Spleen (tissue), 11 donors: ENCODE measurements at regions not wholly inside any gene's neighbourhood (a gene's known extent, or its start where the extent isn't known, plus 50 kb on each side); places are given as distances from the start of the nearest gene placed in this dataset.

ENCODE experiments used
- DNase-seq: peaks from one replicate; pipeline ENCODE4 v3.0.0-alpha.2; 2020
- H3K27ac ChIP-seq, 8 donors: fragments of 200-600 bp; sonication (generic) in 7 of 8; 1 replicate in 4 of 8; 2 replicates in 4 of 8; pipeline versions ENCODE4 v1.5.0 to v1.8.0; 2016 to 2021; ENCODE audit warnings: inconsistent platforms in 4 of 8, mild to moderate bottlenecking in 4 of 8, moderate library complexity in 1 of 8
- H3K27me3 ChIP-seq, 7 donors: fragments of 200-600 bp; sonication (generic) in 6 of 7; replicated peaks in 1 of 7; 1 replicate in 4 of 7; 2 replicates in 3 of 7; pipeline versions ENCODE4 v1.5.0 to v1.8.0; 2016 to 2021; ENCODE audit warnings: inconsistent platforms in 3 of 7, mild to moderate bottlenecking in 1 of 7
- H3K36me3 ChIP-seq, 6 donors: fragments of 200-600 bp; sonication (generic) in 5 of 6; 1 replicate in 4 of 6; 2 replicates in 2 of 6; pipeline versions ENCODE4 v1.5.0 to v1.8.0; 2016 to 2021; ENCODE audit warnings: inconsistent platforms in 2 of 6
- H3K4me1 ChIP-seq, 6 donors: fragments of 200-600 bp; sonication (generic) in 5 of 6; 1 replicate in 3 of 6; 2 replicates in 3 of 6; pipeline versions ENCODE4 v1.5.0 to v1.8.0; 2016 to 2021; ENCODE audit warnings: inconsistent platforms in 3 of 6
- H3K4me3 ChIP-seq, 8 donors: fragments of 200-600 bp; sonication (generic) in 7 of 8; 1 replicate in 4 of 8; 2 replicates in 4 of 8; pipeline versions ENCODE4 v1.5.0 to v1.8.0; 2016 to 2021; ENCODE audit warnings: inconsistent platforms in 4 of 8, mild to moderate bottlenecking in 4 of 8, moderate library complexity in 2 of 8
- H3K9me3 ChIP-seq, 8 donors: fragments of 200-600 bp; sonication (generic) in 7 of 8; 1 replicate in 4 of 8; 2 replicates in 4 of 8; pipeline versions ENCODE4 v1.5.0 to v1.8.0; 2016 to 2021; ENCODE audit warnings: inconsistent platforms in 4 of 8
- POLR2A ChIP-seq, 3 donors: fragments of 450-650 bp; IDR thresholded peaks; one replicate each; pipeline ENCODE4 v1.5.1; 2017; ENCODE audit warnings: antibody characterized with exemption in 3 of 3, mild to moderate bottlenecking in 1 of 3
- POLR2AphosphoS5 ChIP-seq, 3 donors: sonication (generic); formaldehyde crosslinking; IDR thresholded peaks; one replicate each; pipeline ENCODE4 v1.5.1; 2017; ENCODE audit warnings: antibody characterized with exemption in 3 of 3
- WGBS, 5 donors: extraction: QIAGEN DNeasy Blood & Tissue Kit in 3 of 5; methylation state at CpG; one replicate each; pipeline versions ENCODE4 v1.1.5 to v1.1.7; 2013 to 2018; 5-methylcytosine and 5-hydroxymethylcytosine counted together
- intact Hi-C: fragments of 100-400 bp; cut with DNase I; formaldehyde crosslinking; loops from one replicate; pipeline ENCODE4 v1.15.0; 2023; ENCODE audit warnings: low total_unique reads
- TF ChIP-seq, protein P1 (sequence below), 11 experiments: fragments of 200-600 bp in 7 of 11; fragments of 450-650 bp in 4 of 11; sonication (generic) in 4 of 11; IDR thresholded peaks in 8 of 11; conservative IDR thresholded peaks in 3 of 11; 1 replicate in 7 of 11; 2 replicates in 4 of 11; pipeline versions ENCODE4 v1.4.0 to v1.8.0; 2016 to 2021; ENCODE audit warnings: antibody characterized with exemption in 11 of 11, inconsistent platforms in 4 of 11, mild to moderate bottlenecking in 1 of 11
- donor health status: healthy with polysubstance abuse.
- donor health status: DM: no; HTN: no; CAD: no; lungs with moderate emphysema.
- donor health status: DM: no; HTN: no; CAD: no.
- donor health status: Bipolar disorder and iron deficiency.
- donor health status: healthy.
- donor health status: DM: no; HTN: no; CAD: no.
- donor health status: DM: yes; HTN: yes; CAD: no.

DNA sequence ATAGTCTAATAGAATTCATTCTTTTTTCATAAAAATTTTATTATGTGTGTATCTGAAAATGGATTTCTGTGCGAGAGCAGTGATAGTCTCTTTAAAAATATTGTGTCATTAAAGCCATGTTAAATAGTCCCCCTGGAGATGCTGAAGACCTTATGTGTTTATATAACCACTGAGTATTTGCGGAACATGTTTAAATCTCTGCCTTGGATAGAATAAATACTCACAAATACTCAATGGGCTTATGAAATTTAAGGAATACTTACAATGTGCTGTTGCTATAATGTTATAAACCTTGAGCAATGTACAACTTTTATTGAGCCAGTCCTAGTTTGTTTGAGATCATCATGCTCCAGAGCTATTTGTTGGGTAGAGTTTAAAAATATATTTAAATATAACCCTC is 226.0 kb downstream of the SNAPC1 start:
- intact Hi-C loops: no loop called here
- no peak overlapping the region for H3K4me3 ChIP-seq
- no peak for DNase-seq
- TF ChIP-seq, protein P1, sequence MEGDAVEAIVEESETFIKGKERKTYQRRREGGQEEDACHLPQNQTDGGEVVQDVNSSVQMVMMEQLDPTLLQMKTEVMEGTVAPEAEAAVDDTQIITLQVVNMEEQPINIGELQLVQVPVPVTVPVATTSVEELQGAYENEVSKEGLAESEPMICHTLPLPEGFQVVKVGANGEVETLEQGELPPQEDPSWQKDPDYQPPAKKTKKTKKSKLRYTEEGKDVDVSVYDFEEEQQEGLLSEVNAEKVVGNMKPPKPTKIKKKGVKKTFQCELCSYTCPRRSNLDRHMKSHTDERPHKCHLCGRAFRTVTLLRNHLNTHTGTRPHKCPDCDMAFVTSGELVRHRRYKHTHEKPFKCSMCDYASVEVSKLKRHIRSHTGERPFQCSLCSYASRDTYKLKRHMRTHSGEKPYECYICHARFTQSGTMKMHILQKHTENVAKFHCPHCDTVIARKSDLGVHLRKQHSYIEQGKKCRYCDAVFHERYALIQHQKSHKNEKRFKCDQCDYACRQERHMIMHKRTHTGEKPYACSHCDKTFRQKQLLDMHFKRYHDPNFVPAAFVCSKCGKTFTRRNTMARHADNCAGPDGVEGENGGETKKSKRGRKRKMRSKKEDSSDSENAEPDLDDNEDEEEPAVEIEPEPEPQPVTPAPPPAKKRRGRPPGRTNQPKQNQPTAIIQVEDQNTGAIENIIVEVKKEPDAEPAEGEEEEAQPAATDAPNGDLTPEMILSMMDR (IDR thresholded peaks at IDR 0.05 in 8 of 11, conservative IDR thresholded peaks at IDR 0.05 in 3 of 11): no peak
- TF ChIP-seq POLR2AphosphoS5 (IDR thresholded peaks at IDR 0.05): no peak
- TF ChIP-seq POLR2A (IDR thresholded peaks at IDR 0.05): no peak
- H3K27ac ChIP-seq: no peak overlapping the region
- H3K4me1 ChIP-seq: no peaks in the 10 kb centered on the region
- WGBS, 5 donors: 92 to 97% (median 95%) methylated on average over 2 of the region's 2 CpGs
- no peaks in the 10 kb centered on the region for H3K36me3 ChIP-seq
- no peaks in the 10 kb centered on the region for H3K9me3 ChIP-seq
- H3K27me3 ChIP-seq: no peaks in the 10 kb centered on the region

DNA sequence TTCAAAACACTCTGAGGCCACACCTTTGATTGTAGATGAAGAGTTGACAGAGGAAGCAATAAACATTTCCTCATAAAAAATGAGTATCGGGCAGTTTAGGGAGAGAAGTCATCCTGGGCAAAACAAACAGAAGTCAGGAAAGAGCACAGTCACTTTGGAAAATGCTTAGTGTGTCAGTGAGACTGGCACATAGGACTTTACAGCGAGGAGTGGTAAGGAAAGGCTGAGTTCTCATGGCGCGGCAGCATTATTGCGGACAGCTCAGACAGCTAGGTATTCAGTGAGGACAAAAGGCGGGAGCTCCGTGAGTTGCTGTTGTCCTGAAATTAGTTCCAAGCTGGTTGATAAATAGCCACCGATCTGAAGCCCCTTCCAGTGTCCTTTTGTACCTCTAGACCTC is 229.9 kb downstream of the SNAPC1 start:
- Histone ChIP-seq H3K9me3 (no peaks in the 10 kb centered on the region), H3K4me3 (no peak overlapping the region), H3K36me3 (no peaks in the 10 kb centered on the region), H3K27me3 (no peaks in the 10 kb centered on the region), H3K4me1 (no peaks in the 10 kb centered on the region), H3K27ac (no peak overlapping the region)
- WGBS, 5 donors: 77 to 84% (median 81%) methylated on average over 8 of the region's 8 CpGs
- no peak for DNase-seq
- TF ChIP-seq POLR2A (IDR thresholded peaks at IDR 0.05) (no peak), POLR2AphosphoS5 (IDR thresholded peaks at IDR 0.05) (no peak)
- TF ChIP-seq, protein P1 (IDR thresholded peaks at IDR 0.05 in 8 of 11, conservative IDR thresholded peaks at IDR 0.05 in 3 of 11): no peak
- intact Hi-C loops: no loop called here

DNA sequence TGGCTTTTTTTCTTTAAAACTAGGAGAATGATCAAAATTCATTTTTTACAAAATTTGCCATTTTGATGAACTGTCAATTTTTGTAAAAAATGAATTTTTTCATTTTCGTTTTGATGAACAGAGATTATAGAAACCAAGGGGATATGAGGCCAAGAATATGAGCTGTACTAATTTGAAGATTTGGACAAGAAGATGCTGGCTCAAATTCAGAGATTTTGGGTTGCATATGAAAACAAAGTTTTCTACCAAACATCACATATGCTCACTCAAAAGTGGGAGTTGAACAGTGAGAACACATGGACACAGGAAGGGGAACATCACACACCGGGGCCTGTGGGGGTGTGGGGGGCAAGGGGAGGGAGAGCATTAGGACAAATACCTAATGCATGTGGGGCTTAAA is 230.7 kb downstream of the SNAPC1 start:
- Histone ChIP-seq H3K4me3 (no peak overlapping the region), H3K4me1 (no peaks in the 10 kb centered on the region), H3K27me3 (no peaks in the 10 kb centered on the region), H3K9me3 (no peaks in the 10 kb centered on the region), H3K36me3 (no peaks in the 10 kb centered on the region), H3K27ac (no peak overlapping the region)
- TF ChIP-seq, protein P1 (IDR thresholded peaks at IDR 0.05 in 8 of 11, conservative IDR thresholded peaks at IDR 0.05 in 3 of 11): no peak
- TF ChIP-seq POLR2A (IDR thresholded peaks at IDR 0.05) (no peak), POLR2AphosphoS5 (IDR thresholded peaks at IDR 0.05) (no peak)
- intact Hi-C loops: no loop called here
- WGBS, 5 donors: 64 to 85% (median 82%) methylated on average over 2 of the region's 2 CpGs
- no peak for DNase-seq

DNA sequence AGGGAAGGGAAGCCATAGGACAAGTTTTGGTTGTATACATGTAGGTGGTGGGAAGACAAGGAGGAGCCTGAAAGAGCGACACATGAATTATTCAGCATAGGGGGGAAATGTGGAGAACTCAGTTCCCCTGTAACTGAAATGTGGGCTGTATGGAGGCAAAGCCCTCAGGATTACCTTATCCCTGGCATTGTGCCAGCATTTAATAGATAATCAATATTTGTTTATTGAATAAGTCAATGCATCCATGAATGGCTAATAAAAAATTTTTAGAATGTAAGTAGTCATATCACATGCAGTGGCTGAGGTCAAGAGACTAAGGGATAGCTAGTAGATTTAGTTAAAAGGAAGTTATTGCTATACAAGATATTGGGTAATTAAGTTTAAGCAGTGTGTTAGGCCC is 232.4 kb downstream of the SNAPC1 start:
- intact Hi-C loops: no loop called here
- Histone ChIP-seq H3K27me3 (no peaks in the 10 kb centered on the region), H3K4me1 (no peaks in the 10 kb centered on the region), H3K27ac (no peak overlapping the region), H3K9me3 (no peaks in the 10 kb centered on the region), H3K36me3 (no peaks in the 10 kb centered on the region), H3K4me3 (no peak overlapping the region)
- no peak for TF ChIP-seq POLR2A (IDR thresholded peaks at IDR 0.05)
- no peak for TF ChIP-seq POLR2AphosphoS5 (IDR thresholded peaks at IDR 0.05)
- TF ChIP-seq, protein P1 (IDR thresholded peaks at IDR 0.05 in 8 of 11, conservative IDR thresholded peaks at IDR 0.05 in 3 of 11): no peak
- 85 to 100% (median 97%) methylated on average over 1 of the region's 1 CpG for WGBS, 5 donors
- no peak for DNase-seq
